NCI-H1092 treated with DMSO at 0.1 percent for 48 hours (cell line): ENCODE measurements at regions not wholly inside any gene's neighbourhood (a gene's known extent, or its start where the extent isn't known, plus 50 kb on each side); places are given as distances from the start of the nearest gene placed in this dataset.
"Not testable (repeated sequence)": the region's sequence is repeated elsewhere in the genome, so short reads cannot be mapped to it uniquely, and the experiment has no call there.

Experiments used
- DNase-seq: peaks from one replicate; lab custom pipeline; 2025; lab: John Stamatoyannopoulos, UW

DNA sequence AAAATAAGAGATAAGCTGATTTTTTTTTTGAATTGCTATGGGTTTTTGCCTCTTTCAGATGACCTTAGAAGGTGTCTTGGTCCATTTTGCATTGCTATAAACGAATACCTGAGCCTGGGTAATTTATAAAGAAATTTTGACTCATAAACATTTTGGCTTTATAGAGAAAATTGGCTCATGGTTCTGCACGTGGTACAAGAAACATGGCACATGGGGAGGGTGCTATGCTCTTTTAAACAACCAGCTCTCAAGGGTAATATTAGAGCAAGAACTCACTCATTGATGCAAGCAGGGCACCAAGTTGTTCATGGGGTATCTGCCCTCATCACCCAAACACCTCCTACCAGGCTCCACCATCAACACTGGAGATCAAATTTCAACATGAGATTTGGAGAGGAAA lies 408.8 kb downstream of the NUP35 start:
- no peak for DNase-seq

- no peak for DNase-seq
Observed at GRCh38 chr2:183536290-183536689, 412.0 kb downstream of the NUP35 start.

- no peak for DNase-seq
Observed at GRCh38 chr2:183536714-183537113, 412.5 kb downstream of the NUP35 start.

- no peak for DNase-seq
Observed at GRCh38 chr2:183541766-183542165, 417.5 kb downstream of the NUP35 start.

GRCh38 chr2:183542606-183543005 lies 418.4 kb downstream of the NUP35 start:
- DNase-seq = no peak

- no peak for DNase-seq
Observed at GRCh38 chr2:183543222-183543621, 419.0 kb downstream of the NUP35 start.

DNA sequence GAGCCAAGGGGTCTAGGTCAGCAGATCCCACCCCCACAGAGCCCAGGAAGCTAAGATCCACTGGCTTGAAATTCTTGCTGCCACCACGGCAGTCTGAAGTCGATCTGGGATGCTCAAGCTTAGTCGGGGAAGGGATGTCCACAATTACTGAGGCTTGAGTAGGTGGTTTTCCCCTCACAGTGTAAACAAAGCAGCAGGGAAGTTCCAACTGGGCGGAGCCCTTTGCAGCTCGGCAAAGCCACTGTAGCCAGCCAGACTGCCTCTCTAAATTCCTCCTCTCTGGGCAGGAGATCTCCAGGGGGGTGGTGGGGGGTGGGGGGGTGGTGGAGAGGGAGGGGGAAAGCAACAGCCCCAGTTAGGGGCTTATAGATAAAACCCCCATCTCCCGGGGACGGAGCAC lies 419.5 kb downstream of the NUP35 start:
- no peak for DNase-seq

DNA sequence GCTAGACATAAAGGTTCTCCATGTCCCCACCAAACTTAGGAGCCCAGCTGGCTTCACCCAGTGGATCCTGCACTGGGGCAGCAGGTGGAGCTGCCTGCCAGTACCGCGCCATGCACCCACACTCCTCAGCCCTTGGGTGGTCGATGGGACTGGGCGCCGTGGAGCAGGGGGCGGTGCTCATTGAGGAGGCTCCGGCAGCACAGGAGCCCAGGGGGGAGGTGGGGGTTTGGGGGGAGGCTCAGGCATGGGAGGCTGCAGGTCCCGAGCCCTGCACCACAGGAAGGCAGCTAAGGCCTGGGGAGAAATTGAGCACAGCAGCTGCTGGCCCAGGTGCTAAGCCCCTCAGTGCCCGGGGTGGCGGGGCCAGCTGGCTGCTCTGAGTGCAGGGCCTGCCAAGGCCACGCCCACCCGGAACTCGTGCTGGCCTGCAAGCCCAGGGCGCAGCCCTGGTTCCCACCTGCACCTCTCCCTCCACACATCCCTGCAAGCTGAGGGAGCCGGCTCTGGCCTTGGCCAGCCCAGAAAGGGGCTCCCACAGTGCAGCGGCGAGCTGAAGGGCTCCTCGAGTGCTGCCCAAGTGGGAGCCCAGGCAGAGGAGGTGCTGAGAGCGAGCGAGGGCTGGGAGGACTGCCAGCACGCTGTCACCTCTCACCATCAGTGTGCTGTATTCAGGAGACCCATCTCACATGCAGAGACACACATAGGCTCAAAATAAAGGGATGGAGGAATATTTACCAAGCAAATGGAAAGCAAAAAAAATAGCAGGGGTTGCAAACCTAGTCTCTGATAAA lies 422.5 kb downstream of the NUP35 start:
- DNase-seq = not testable (repeated sequence)

GRCh38 chr2:183552716-183553115 lies 428.5 kb downstream of the NUP35 start:
- DNase-seq = no peak

DNA sequence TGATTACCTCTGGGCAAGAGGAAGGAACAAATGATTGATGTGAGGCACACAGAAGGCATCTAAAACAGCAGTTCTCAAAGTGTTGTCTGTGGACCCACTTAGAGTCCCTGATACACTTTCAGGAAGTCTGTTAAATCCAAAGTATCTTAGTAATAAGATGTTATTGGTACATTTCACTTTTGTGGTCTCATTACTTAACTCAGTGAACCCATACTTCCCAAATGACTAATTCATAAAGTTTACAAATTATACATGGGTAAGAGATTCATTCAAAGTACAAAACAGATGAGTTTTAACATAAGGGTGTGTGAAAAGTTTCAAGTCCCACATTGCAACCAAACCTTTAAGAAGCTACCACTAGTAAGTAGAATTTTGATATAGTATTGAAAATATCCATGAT lies 440.5 kb downstream of the NUP35 start:
- no peak for DNase-seq

DNA sequence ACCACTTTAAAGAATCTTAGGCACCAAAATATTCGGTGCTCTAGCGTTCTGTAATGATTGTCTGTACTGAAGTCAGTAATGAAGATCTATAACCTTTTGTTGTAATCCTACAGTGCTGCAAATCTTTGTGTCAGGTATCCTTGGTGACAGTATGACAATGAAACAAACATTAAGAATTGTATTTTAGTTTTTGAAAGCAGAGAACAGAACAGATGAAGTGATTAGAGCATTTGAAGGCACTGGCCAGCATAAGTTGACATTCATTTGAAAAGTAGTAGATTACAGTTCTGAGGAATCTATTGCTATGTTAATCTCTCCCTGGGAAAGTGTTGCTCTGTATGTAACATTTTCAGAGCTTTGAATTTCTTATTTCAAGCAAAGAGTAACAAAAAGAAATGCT lies 451.2 kb downstream of the NUP35 start:
- no peak for DNase-seq

DNA sequence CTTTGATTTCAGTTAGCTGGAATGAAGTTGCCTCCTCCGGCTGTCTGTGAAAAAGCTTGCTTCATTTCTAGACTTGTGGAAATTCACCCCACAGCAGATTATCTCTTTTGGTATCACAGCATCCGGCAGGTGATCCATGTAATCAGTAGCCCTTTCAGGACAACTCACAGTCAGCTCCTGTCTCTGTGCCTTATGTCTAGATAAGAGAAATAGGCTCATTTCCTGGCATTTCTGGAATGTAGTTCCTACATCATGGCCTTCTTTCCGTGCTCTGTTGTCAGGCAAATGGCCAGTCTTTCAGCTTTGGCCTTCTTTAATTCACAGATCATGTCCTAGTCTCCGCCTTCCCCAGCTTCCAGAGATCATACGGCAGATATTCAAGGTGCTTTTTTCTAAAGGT lies 455.4 kb downstream of the NUP35 start:
- DNase-seq = no peak

- no peak for DNase-seq
Observed at GRCh38 chr2:183592271-183592670, 468.0 kb downstream of the NUP35 start.

GRCh38 chr2:183594150-183594549 lies 469.9 kb downstream of the NUP35 start:
- DNase-seq = no peak

GRCh38 chr2:183597841-183598240 lies 473.6 kb downstream of the NUP35 start:
- no peak for DNase-seq

DNA sequence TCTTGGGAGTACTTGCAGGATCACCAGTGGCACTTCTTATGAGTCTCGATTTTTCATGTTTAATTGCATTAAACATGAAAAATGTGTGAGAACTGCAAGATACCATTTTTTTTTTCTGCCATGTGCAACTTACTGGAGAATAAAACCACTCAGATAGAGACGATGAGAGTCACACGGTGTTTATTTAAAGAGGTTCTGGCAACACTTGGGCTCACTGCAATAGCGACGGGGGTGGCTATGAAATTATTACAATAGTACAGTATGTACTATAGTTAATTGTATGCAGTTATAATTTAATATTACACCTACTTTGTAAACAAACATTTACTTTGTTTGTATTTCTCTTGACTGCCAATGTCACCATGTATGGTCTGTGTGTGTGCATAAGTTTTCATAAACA lies 479.8 kb downstream of the NUP35 start:
- DNase-seq = peak; percentile 26

- DNase-seq = no peak
Observed at GRCh38 chr2:183605440-183605839, 481.2 kb downstream of the NUP35 start.

DNA sequence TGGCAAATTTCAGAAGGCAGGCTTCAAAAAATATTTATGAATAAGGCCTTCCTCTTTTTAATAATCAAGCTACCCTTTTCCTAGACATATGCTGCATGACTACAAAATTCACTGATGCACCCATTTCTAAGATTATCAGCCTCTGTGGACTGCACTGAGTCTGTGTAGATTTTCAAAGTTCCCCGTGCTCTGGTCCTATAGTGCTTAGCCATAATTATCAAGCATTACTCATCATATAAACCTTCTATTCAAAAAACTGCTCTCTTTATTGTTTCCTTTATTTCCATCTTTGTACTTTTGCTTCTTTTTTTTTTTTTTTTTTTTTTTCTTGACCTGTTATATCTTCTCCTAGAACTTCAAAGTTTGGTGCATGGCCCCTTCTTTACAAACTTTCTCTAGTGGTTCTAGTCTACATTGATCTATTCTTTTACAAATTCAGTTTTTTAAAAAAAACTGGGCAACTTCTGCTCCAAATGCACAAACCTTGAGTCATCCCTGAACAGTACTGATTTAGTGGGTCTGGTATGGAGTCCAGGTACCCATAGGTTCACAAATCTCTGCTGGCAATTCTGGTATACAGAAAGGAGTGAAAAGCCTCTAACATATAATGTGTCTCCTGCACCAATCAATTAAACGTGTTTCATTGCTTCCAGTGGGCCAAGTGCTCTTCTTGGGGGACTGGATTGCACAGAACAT lies 481.9 kb downstream of the NUP35 start:
- DNase-seq = no peak

DNA sequence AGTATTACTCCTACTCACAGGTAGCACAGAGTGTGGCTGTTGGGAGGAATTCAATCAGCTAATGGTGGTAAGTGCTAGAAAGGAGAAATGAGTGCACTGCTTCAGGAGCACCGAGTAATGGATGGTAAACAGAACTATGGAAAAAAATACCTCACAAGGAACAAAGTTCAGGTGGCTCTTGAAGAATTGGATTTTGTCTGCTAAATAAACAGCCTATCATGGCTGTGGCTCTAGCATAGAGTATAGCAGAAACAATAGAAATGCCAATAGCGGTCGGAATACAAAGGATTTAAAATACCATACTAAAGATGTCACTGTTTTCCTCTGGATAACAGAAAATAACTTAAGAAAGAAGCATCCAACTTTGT lies 482.5 kb downstream of the NUP35 start:
- DNase-seq = no peak

- DNase-seq = no peak
Observed at GRCh38 chr2:183607995-183608394, 483.8 kb downstream of the NUP35 start.

DNA sequence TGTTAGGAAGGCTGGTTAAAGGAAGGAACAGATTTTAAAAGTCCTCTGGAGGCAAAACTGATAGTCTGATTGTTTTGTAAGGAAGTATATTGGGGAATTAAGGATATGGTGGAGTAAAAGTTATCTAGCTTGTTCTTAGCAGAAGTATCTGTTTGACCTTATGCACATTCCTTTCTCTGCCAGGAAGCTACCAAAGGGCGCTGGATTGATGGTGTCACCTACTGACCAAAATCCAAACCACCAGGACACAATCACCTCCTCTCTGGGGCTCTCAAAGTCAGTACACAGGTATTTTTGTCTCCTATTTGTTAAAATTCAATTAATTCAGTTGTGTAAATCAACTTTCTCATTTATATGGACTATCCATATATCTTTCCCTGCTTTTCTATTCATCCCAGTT lies 484.5 kb downstream of the NUP35 start:
- DNase-seq = no peak

GRCh38 chr2:183610724-183611123 lies 486.5 kb downstream of the NUP35 start:
- no peak for DNase-seq

DNA sequence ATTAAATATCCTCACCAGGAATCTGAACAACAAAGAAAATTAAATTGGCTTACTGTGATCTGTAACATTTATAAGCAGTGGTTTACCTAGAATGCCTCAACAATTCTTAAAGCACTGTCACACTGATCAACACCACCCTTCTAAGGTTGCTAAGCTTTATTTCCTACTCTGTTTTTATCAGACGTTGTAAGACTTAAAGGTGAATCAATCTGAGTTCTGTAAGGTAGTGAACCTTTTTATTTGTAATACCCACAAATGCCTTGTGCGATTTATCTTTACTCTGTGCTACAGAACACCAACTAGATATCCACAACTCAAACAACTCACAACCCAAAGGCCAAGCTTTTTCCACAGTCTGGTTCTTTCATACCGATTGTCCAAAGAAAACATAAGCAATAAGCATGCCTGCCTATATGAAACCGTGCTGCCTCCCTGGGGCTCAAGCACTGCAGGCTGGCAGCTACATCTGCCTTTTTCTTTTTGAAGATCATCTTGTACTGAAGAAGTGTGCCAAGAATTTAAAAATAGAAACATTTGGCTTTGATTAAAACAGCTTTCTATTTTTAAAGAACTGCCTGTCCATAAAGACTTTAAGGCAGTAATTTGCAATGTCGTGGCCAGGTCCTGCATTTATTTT lies 490.7 kb downstream of the NUP35 start:
- peak; percentile 51 for DNase-seq
